ENCODE measurements at regions not wholly inside any gene's neighbourhood (a gene's known extent, or its start where the extent isn't known, plus 50 kb on each side); places are given as distances from the start of the nearest gene placed in this dataset.
"Not testable (repeated sequence)": the region's sequence is repeated elsewhere in the genome, so short reads cannot be mapped to it uniquely, and the experiment has no call there.

GRCh38 chr4:134879019-134879418 is 677.4 kb upstream of the PABPC4L start:
- DNase-seq (ENCODE audit: low spot score): no peak

- no peak for DNase-seq (ENCODE audit: low spot score)
Measured at GRCh38 chr4:134867027-134867426, 665.4 kb upstream of the PABPC4L start.

- DNase-seq (ENCODE audit: low spot score): no peak
Measured at GRCh38 chr4:134865675-134866074, 664.1 kb upstream of the PABPC4L start.

DNA sequence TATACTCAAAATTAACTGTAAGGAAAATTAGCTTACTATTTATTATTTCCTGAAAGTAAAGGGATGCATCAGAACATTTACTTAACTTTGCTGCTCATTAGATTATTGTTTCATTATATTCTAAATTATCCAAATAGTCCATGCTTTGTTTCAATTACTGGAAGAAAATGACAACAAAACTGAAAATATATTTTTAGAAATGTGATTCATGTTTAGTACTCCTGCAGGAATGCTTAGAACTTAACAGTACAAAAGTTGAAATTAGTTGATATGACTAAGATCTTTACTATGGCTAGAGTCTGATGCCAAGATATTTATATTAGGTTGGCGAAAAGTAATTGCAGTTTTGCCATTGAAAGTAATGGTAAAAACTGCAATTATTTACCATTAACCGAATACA is 660.5 kb upstream of the PABPC4L start:
- DNase-seq (ENCODE audit: low spot score): peak; percentile 32

- DNase-seq (ENCODE audit: low spot score): no peak
Measured at GRCh38 chr4:134848681-134849080, 647.1 kb upstream of the PABPC4L start.

GRCh38 chr4:134830741-134831140 is 629.2 kb upstream of the PABPC4L start:
- not testable (repeated sequence) for DNase-seq (ENCODE audit: low spot score)

GRCh38 chr4:134812611-134813010 is 611.0 kb upstream of the PABPC4L start:
- DNase-seq (ENCODE audit: low spot score): no peak

DNA sequence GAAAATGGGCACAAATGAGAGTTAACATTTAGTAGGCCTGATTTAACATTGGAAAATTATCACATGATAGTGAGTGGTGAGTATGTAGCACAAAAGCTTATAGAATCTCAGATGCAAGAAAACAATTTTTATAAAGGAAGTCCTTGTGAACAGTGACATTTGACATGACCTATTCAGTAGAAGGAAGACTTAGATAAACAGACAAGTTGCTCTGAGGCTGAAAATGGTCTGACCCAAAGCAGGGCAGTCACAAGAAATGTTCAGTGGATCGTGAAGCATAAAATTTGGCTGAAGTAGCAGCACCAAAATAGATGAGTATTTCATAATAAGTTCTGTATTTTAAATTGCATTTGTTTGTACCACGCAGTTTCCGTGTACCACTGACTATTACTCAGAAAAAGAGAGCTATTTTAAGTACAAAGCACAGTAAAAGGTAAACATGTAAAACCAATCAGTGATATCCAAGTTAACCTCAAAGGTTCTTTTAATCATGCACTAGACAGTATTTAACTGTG is 605.7 kb upstream of the PABPC4L start:
- DNase-seq (ENCODE audit: low spot score): no peak

GRCh38 chr4:134798573-134798972 is 597.0 kb upstream of the PABPC4L start:
- no peak for DNase-seq (ENCODE audit: low spot score)

- no peak for DNase-seq (ENCODE audit: low spot score)
Measured at GRCh38 chr4:134787315-134787714, 585.7 kb upstream of the PABPC4L start.

- DNase-seq (ENCODE audit: low spot score): no peak
Measured at GRCh38 chr4:134780244-134780643, 578.7 kb upstream of the PABPC4L start.

DNA sequence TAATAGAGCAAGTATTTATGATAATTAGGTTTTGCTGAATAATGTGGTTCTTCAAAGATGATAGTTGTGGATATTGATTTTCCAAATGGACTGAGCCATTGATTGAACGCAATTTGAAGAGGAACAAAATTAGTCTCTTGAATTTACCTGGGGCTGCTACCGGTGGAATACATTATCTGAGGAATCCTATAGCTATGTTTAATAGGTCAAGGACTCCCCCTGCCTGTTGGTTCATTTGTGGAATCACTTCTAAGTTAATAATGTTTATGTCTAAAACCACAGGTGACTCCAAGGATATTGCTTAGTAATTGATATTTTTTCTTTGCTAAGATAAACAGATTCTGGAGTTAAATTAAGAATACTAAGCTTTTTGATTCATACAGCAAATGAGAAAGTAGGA is 576.0 kb upstream of the PABPC4L start:
- DNase-seq (ENCODE audit: low spot score): peak; percentile 24

DNA sequence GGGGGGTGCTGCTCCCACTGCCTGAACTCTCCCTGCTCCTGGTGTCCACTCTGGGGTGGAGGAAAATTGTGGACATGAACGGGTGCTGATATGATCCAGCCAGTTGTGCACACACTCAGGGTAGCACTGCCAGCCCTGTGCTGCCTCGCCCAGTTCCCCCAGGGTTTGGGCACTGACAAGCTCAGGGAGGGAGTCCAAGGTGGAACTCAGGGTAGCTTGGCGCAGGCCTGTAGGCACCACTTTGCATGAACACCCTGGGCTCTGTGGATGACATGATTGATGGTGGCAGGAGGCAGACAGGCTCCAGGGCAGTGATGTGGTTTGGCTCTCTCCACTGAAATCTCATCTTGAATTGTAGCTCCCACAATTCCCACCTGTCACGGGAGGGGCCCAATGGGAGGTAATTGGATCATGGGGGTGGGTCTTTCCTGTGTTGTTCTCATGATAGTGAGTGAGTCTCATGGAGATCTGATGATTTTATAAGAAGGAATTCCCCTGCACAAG is 572.0 kb upstream of the PABPC4L start:
- no peak for DNase-seq (ENCODE audit: low spot score)

DNA sequence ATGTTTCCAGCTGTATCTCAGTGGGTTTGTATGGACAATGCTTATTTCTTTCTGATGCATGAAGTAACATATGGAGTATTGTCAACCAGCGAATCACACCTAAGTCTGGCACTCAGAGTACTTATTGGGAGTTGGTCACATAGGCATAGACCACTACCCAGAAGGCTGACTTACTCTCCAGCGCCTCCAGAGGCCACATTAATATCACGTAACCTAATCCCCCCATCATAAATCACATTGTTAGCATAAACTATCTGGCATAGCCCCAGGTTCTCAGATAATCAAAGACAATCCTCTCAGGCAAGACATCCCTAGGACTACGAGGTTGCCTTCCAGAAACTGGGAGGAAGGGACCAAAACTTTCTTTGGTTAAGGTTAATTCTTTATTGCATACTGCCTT is 560.5 kb upstream of the PABPC4L start:
- no peak for DNase-seq (ENCODE audit: low spot score)

- no peak for DNase-seq (ENCODE audit: low spot score)
Measured at GRCh38 chr4:134756421-134756820, 554.8 kb upstream of the PABPC4L start.

GRCh38 chr4:134754301-134755019 is 552.9 kb upstream of the PABPC4L start:
- no peak for DNase-seq (ENCODE audit: low spot score)

DNA sequence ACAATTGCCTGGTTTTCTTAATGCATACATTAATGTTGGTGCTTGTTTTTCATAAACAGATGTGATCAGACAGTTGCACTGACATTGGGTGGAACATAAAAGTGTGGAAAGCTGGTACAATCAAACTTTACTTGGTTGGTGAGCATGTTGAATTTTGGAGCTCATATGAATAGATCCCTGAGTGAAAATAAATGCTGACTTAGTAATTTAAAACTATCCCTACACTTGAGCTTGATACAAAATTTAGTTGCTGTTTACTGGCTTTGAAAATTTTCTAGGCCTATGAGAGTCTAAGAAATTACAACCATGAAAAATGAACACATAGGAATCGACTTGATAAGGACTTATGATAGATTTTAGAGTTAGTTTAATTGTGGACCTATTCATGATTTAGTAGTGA is 551.8 kb upstream of the PABPC4L start:
- no peak for DNase-seq (ENCODE audit: low spot score)

DNA sequence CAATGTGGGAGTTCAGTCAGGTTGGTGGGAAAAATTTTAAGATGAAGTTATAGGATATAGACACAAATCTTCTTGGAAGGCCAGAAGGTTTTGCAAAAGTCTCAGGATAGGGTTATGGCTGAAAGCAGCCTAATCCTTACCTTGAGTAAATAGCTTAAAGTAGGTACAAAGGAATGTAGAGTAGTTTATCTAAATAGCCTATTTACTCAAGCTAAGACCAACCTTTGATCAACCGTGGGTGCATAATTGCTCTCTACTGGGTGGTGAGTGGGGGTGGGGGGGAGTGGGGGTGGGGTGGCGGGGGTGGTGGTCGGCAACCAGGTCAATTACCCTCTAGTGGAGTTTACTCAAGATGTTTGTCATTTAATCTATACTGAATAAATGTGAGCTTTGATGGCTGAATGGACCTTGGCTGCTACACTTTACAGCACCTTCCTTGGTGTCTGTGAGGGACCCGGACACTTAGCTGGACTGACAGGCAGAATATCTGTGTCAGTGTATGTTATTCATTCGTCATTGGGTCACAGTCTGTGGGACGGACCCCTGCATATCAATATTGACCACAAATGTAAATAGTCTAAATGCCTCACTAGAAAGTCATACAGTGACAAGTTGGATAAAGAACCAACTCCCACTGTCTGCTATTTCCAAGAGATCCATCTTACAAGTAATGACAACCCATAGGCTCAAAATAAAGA is 545.7 kb upstream of the PABPC4L start:
- DNase-seq (ENCODE audit: low spot score): no peak

- DNase-seq (ENCODE audit: low spot score): no peak
Measured at GRCh38 chr4:134740290-134740689, 538.7 kb upstream of the PABPC4L start.

DNA sequence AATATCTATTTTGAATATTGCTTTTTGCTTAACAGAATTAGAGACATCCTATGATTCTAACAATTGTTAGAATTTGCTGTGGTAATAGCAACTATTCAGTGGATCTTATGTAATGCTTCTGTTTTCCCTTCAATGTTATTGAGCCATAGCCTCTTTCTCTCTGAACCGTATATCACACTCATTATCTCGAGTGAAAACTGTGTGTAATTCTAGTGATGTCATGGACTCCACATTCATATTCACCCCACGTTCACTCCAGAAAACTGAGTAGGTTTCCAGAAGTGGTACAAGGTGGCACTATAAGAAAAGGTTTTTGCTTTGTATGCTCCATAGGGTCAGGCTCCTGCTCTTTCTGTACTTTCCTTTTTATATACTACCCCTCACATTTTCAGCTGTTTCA is 534.3 kb upstream of the PABPC4L start:
- DNase-seq (ENCODE audit: low spot score): no peak

DNA sequence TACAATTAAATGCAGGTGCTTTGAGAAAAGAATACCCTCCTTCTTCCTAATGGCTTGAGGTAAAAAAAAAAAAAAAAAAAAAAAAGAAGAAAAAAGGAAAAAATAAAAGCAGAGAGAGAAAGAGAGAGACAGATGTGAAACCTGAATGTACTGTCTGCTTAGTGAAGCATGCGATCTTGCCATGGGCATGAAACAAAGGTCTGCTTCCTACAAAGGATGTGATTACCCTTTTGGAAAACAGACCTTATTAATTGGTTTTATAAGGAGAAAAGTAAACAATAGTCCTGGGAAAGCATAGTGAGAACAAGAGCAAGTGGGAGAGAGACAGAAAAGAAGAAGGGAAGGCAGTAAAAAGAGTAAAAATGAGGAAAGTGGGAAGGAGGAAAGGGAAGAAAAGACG is 526.1 kb upstream of the PABPC4L start:
- DNase-seq (ENCODE audit: low spot score): no peak

DNA sequence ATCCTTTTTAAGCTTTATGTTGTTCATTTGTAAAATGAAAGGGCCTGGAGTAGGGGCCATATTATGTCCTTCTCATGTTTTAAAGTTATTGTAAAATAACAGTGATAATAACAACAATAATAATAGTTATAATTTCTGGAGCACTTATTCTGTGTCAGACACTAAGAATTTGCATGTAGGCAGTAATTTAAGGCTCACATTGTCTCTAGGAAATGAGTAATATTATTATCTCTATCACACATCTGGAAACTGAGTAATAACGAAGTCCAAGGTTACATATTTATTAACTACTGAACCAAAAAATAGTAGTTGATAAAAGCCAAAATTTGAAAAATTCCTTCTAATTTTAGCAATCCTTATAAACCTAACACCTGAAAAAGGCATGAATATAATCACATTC is 520.7 kb upstream of the PABPC4L start:
- DNase-seq (ENCODE audit: low spot score): peak; percentile 32

- DNase-seq (ENCODE audit: low spot score): no peak
Measured at GRCh38 chr4:134720030-134720429, 518.4 kb upstream of the PABPC4L start.

All from kidney capillary endothelial cell (primary cell).